GM19455 (cell line): ENCODE measurements at regions not wholly inside any gene's neighbourhood (a gene's known extent, or its start where the extent isn't known, plus 50 kb on each side); places are given as distances from the start of the nearest gene placed in this dataset.
"Not testable (repeated sequence)": the region's sequence is repeated elsewhere in the genome, so short reads cannot be mapped to it uniquely, and the experiment has no call there.

ENCODE experiments used
- ATAC-seq: cut with Tn5 transposase; IDR thresholded peaks from one replicate; pipeline ENCODE4 v1.9.1; 2021; ENCODE audit not compliant: unreplicated experiment

DNA sequence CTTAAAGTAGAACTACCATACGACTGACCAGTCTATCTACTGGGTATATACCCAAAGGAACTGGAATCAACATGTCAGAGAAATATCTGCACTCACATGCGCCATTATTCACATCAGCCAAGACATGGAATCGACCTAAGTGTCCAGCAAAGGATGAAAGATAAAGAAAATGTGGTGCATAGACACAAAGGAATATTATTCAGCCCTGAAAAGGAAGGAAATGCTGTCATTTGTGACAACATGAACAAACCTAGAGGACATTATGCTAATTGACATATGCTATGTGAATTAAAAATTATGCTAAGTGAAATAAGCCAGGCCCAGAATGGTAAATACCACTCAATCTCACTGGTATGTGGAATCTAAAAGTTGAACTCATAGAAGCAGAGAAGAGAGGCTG lies 123.7 kb downstream of the KLF6 start:
- no peak for ATAC-seq

DNA sequence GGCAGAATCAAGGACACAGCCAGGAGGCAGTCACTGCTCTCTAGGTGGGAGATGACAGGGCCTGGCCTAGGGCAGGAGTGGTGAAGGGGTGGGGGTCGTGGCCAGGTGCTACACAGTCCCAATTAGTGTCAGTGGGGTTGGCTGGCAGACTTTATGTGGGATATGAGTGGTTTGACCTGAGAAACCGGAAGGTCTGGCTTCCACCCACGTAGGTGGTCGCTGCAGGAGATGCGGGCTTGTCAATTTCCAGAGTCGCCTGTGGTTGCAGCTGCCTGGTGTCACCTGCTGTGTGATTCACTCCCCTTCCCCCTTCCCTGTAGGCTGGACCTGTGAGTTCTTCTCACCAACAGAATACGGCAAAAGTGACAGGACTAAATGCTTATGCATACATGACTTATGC lies 124.3 kb downstream of the KLF6 start:
- ATAC-seq = no peak

DNA sequence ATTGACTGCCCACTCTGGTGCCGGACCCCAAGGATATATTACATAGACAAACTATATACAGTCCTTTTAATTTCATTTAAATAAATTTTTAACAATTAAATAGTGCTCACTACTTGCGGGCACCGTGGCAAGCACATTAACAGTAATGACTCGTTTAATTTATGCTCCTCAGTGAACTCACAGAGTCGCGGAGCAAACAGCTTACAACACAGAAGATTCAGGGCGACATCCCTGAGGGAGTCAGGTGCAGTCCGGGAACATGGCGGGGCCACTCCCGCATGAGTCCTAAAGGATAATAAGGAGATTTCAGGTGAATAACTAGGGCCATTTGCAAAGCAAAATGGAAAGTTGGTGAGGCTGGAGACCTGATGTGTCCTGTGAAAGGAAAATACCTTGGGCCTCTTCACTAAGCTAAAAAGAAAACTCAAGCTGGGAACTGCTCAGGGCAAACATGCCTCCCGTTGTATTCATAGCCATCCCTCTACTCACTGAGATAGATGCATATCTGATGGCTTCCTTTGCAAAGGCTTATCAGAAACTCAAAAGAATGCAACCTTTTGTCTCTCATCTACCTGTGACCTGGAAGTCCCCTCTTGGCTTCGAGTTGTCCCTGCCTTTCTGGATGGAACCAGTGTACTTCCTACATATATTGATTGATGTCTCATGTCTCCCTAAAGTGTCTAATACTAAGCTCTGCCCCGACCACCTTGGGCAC lies 125.6 kb downstream of the KLF6 start:
- ATAC-seq = no peak

DNA sequence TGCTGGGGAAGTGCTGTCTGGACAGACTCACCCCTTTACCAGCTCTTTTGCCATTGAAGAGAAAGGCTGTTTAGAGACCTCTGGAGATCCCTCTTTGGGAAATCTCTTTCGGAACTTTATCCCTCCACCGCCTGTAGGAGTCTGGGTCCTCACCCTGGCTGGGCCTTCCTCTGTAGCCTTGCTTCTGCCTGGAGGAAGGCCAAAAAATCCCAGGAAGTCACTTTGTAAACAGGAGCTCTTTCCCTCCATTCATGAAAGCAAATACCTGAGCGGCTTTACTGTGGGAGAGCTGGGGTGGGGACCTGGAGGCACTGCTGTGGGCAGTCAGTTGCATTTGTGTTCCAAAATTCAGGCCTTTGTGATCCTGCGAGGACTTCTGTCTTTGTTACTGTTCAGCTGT lies 126.2 kb downstream of the KLF6 start:
- no peak for ATAC-seq

DNA sequence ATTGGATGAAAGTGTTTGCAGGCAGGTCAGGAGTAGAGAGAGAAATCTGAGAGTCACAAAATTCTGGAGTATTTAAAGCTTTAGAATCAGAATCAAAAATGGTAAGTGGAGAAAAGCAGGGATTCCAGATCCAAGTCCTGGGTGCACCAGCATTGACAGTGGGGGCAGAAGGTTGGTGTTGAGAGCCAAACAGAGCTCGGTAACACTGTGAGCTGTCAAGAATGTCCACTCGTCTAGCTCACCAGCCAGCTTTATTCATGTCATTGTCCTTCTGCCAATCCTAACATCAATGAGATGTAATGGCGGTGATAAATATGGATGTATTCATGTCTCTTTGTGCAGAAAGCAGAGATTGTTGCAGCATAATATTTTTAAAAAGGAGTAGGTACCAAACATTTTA lies 128.8 kb downstream of the KLF6 start:
- ATAC-seq = no peak

DNA sequence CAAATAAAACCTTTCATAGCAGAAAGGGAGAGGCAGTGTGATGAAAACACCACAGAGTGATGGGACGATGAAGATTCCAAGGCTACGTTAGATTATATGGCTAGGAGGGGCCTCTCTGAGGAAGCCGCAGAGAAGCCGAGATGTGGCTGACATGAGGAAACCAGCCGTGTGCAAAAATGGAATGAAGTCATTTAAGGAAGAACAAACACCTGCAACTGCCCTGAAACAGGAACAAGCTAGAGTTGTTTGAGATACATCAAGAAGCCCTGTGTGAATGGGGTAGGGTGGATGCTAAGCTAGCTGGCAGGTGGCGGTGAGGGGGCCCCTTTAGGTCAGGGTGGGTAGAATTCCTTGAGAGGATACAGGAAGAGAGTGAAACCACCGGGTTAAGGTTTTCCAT lies 129.5 kb downstream of the KLF6 start:
- no peak for ATAC-seq

DNA sequence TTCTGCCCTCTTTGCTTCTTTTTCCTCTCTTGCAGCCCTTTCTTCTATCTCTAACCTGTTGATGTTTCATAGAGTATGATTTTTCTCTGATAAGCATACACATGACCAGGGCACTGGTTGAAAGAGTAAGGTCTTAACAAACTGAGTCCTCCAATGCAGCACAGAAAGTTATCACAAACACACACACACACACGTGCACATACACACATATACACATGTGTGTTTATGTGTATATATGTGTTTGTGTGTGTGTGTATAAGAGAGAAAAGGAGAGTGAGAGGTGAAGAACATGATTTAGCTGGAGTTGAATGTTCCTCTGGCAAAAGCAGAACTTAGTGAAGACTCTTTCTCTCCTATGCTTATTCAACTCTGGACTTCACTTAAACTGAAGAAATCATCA lies 130.0 kb downstream of the KLF6 start:
- no peak for ATAC-seq

DNA sequence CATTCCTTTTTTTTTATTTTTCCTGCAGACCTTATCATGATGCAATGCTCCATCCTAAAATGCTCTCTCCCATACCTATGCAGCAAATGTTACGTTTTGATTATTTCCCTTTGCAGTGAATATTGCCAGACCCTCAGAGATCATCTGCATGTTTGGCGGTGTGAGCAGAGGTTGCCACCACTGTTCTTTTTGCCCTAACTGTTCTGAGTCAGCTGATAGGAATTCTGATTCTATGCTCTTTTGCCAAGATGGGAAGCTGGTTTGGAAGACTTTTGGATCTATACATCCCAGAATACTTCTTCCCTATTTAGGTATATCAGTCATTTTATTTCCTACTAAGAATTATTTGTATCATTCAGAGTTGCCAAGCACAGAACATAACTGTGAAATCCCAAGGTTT lies 130.5 kb downstream of the KLF6 start:
- ATAC-seq = no peak

DNA sequence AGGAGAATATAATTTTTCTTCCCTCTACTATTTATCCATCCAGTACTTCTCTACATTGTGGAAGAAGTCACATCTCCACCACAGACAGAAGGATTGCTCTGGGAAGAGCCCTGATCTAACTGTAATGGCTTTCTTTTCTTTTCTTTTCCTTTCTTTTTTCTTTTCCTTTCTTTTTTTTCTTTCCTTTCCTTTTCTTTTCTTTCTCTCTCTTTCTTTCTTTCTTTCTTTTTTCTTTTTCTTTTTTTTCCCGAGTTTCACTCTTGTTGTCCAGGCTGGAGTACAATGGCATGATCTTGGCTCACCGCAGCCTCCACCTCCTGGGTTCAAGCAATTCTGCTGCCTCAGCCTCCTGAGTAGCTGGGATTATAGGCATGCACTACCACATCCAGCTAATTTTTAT lies 131.7 kb downstream of the KLF6 start:
- ATAC-seq = not testable (repeated sequence)

DNA sequence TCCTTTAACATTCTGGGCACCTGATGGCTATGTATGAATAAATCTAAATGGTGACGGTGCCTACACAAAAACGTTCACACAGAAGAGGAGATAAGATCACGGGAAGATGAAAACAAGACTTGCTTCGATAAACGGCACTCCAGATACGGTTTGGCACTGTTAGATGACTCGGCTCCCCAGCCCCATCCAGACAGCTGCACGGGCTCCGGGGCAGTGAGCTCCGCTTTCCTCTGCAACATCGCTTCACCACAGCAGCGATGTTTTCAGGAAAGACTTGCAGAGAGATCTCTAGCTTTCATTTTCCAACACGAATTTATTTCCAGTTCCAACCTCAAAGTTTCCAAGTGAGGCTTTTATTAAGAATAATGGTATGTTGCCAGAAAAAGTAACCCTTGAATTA lies 132.1 kb downstream of the KLF6 start:
- no peak for ATAC-seq

DNA sequence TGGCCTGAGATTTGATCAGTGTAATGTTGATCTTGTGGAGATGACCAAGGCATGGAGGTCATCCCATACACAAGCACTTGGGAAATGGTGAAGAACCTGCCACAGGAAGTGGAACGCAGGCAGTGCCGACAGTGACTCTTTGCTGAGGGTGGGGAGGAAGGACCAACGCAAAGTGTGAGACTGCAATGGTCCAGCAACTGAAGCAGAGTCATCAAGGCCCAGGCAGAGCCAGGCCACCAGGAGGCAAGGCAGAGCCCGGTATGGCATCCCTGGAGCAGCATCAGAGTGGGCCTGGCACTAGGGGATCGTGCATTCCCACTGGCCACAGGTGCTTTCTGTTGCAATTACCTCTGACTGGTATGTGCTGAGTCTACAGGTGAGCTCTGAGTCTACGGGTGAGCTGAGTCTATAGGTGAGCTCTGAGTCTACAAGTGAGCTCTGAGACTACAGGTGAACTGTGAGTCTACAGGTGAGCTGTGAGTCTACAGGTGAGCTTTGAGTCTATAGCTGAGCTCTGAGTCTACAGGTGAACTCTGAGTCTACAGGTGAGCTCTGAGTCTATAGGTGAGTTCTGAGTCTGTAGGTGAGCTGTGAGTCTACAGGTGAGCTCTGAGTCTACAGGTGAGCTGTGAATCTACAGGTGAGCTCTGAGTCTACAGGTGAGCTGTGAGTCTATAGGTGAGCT lies 132.9 kb downstream of the KLF6 start:
- no peak for ATAC-seq

DNA sequence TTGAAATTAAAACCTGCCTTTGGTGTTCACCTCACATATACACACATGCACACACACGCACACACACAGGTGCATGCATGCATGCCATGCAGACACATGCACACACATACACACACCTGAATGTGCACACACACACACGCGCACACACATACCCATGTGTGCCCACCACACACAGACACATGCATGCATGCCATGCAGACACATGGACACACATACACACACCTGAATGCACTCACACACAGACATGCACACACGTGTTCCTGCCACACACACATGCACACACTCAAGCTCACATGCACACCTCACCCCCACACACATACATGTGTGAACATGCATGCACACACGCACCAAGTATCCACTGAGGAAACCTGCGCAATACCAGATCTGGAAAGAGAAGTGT lies 136.4 kb downstream of the KLF6 start:
- no peak for ATAC-seq

DNA sequence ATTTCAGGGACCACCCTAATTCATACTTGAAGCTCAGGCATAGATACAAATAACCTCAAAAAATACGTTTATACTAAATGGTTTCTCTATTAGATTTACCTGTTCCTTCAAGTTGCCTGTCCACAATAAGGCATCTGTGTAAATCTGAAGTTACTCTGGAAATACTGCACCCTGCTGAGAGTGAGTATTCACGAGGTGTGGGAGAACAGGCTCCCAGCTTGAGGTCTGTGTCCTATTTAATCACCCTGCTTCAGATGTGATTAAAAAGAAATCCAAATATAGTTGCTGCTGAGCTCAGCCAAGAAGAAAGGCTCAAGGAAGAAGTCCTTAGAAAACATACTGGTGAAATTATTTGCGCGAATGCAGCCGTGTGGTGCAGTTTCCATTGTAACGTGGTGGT lies 136.8 kb downstream of the KLF6 start:
- no peak for ATAC-seq

DNA sequence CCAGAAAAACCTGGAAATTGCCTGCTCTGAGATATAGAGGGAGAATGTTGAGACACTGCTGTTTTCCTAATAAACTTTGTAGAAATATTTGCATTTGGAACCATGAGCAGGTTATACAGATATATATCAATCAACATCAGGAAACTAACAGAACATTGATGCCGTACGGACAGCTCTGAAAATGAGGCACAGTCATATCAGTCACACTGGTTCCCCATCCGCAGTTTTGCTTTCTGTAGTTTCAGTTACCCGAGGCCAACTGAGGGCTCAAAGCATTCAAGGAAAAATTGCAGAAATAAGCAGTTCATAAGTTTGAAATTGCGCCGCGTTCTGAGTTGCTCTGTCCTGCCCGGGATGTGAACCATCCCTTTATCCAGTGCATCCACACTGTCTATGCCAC lies 137.9 kb downstream of the KLF6 start:
- ATAC-seq = no peak

DNA sequence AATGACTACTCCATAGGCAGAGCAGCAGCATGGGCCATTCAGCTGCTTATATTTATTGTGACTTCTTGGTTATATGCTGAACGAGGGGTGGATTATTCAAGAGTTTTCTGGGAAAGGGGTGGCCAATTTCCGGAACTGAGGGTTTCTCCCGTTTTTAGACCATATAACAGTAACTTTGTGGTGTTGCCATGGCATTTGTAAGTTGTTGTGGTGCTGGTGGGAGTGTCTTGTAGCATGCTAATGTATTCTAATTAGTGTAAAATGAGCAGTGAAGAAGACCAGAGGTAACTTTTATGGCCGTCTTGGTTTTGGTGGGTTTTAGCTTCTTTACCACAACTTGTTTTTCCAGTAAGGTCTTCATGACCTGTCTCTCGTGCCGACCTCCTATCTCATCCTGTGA lies 139.6 kb downstream of the KLF6 start:
- no peak for ATAC-seq

DNA sequence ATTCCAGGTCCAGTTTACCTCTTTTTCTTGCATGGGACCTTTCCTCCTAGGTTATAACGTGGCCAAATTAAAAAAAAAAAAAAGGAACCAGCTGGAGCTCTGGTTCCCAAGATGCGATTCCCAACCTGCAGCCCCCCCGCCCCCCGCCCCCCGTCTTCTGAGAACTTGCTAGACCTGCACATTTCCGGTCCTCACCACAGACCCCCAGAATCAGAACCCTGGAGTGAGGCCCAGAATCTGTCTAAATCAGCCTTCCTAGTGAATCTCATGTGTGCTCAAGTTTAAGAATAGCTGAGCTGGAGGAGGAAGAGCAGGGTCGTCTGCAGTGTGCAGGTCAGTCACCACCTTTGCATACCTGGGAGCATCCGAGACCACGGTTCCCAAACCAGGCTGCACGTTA lies 144.2 kb downstream of the KLF6 start:
- no peak for ATAC-seq

DNA sequence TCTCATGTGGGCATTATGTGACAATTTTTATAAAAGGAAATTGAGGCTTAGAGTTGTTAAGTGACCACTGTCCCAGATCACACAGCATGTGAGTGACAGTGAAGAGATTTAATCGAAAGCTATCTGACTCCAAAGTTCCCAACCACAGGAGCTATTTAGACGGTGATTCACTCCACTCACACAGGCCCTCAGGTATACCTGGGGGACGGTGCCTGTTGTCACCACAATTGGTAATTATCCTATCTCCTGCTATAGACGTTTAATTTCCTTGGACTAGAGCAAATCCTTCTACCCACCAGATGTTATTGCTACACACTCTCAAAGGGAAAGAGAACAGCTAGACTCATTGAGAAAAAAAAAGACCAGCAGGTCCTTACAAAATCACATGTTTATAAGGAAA lies 145.5 kb downstream of the KLF6 start:
- ATAC-seq = no peak

DNA sequence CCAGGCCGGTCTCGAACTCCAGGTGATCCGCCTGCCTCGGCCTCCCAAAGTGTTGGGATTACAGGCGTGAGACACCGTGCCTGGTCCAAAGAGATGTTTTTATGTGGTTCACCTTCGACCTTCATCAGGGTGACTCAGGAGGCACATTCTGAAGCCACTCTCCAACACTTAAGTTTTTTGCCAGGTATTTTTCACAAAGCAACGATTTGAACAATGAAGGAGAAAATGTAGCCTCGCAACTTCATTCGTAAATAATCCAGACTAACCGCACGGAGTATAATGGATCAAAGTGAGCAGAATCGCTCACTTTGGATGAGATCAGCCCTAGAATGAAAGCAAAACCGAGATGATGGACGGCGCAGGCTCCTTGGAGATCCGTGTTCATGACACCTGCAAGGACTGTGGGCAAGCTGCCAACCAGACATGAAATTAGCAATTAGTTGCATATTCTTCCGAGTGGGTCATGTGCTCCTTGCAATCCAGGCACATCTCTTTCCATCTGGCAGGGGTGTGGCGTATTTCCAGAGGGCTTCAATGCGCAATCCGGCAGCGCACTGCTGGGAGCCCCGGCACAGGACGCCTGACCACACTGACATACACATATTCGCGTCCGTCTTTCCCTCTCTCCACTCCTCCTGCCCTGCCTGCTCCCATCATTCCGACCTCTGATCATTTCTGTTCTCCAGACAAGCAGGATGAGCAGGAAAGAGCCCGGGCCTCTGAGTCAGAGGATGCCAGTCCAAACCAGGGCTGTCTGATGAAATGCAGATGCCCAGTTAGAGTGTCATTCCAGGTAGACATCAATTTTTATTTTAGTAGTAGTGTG lies 148.4 kb downstream of the KLF6 start:
- ATAC-seq = no peak

DNA sequence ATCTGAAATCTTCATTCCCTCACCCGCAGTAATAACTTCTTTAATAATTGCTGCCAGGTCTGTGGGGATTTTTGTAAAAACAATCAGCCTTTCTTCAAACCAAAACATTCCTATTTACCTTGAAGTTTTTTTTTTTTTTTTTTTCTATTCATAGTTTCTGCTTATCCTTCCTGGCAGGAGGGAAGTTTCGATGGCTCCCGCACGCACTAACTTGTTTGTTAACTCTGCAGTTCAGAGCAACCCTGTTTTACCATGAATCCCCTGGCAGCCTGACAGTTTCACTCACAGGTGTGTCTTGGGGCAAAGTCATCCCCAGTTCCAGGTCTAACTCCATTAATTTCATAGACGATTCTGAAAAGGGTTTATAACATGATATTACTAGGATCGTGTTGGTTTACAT lies 149.3 kb downstream of the KLF6 start:
- ATAC-seq = no peak

DNA sequence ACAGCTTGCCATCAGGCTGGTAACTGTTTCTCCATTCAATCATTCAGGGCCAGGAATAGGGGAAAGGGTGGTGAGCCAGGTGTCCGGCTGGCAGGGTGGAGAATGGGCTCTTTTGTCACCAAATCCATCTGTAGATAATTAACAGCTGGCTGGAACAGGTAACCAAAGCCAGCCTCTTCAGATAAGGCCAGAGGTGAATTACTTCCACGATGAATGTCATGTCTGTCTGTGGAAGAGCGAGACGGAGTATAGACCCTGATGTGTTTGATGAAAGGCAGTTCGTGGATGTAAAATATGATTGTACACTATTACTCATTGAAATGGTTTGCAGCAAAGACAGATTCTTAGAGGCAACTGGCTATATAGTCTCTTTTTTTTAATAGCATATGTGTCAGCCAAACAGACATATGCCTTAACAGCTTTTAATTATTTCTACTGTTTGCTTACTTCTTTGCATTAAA lies 149.8 kb downstream of the KLF6 start:
- ATAC-seq = no peak

DNA sequence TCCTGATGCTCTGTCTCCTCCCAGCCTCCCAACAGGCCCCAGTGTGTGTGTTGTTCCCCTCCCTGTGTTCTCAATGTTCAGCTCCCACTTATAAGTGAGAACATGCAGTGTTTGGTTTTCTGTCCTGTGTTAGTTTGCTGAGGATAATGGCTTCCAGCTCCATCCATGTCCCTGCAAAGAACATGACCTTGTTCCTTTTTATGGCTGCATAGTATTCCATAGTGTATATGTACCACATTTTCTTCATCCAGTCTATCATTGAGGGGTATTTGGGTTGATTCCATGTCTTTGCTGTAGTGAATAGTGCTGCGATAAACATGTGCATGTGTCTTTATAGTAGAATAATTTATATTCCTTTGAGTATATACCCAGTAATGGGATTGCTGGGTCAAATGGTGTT lies 150.4 kb downstream of the KLF6 start:
- not testable (repeated sequence) for ATAC-seq

DNA sequence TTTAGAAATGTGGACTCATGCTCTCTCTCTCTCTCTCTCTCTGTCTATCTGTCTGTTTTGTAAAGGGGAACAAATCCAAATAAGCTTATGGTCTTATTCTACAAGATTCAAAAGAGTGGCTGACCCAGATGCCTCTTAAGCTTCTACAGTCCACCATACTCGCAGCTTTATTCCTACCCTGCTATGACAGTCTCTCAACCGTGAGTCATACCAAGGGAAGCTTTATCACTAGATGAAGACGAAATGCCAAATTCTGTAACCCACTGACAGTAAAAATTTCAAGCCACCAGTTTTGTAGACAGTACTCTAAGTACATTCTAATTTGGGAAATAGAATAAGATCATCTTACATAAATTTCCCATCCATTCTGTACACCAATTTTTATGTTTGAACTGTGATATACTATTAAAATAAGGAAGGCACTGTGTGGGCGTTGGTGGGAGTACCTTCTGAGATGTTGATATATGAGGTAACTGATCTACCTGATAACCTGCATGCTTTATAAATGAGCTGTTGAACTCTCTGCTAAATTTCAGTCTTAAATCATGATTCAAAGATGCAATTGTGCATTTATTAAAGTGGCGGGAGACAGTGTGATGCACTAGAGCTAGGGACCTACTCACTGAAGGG lies 153.2 kb downstream of the KLF6 start:
- no peak for ATAC-seq
